Activated B cell treated with CpG ODN at 0.5 μM for 24 hours (primary cell): ENCODE measurements at regions not wholly inside any gene's neighbourhood (a gene's known extent, or its start where the extent isn't known, plus 50 kb on each side); places are given as distances from the start of the nearest gene placed in this dataset.

Source experiments
- ATAC-seq: fragments of 200-7000 bp; cut with Tn5 transposase; one replicate; pipeline ENCODE4 v1.10.0; 2021; ENCODE audit warnings: low read depth, mild to moderate bottlenecking, moderate library complexity
- CTCF ChIA-PET: fragments of 350-600 bp; sonication (Branson Sonifier 250); formaldehyde crosslinking; loops from one replicate; lab custom pipeline; 2021; ENCODE audit warnings: antibody characterized with exemption; lab: Charles Lee
- POLR2A ChIA-PET: fragments of 350-600 bp; sonication (Branson Sonifier 250); formaldehyde crosslinking; loops from one replicate; lab custom pipeline; 2021; ENCODE audit warnings: antibody characterized with exemption; lab: Charles Lee
- DNase-seq: peaks from one replicate; pipeline ENCODE4 v3.0.0; 2022
- H3K27ac Mint-ChIP-seq: one replicate; pipeline ENCODE4 v1.8.0; 2020; ENCODE audit warnings: mixed read lengths
- H3K27me3 Mint-ChIP-seq: one replicate; pipeline ENCODE4 v1.8.0; 2021; ENCODE audit warnings: mixed read lengths
- H3K36me3 Mint-ChIP-seq: one replicate; pipeline ENCODE4 v1.8.0; 2021; ENCODE audit warnings: low read depth, mixed read lengths
- H3K4me1 Mint-ChIP-seq: one replicate; pipeline ENCODE4 v1.8.0; 2021; ENCODE audit warnings: mixed read lengths
- H3K4me3 Mint-ChIP-seq: one replicate; pipeline ENCODE4 v1.8.0; 2020; ENCODE audit warnings: mild to moderate bottlenecking, mixed read lengths
- H3K9me3 Mint-ChIP-seq: one replicate; pipeline ENCODE4 v1.8.0; 2020; ENCODE audit warnings: mixed read lengths
- CTCF ChIP-seq: fragments of 200-600 bp; IDR thresholded peaks from one replicate; pipeline ENCODE4 v1.8.0; 2022; ENCODE audit warnings: antibody characterized with exemption, mild to moderate bottlenecking
- intact Hi-C: fragments of 100-400 bp; cut with micrococcal nuclease; formaldehyde crosslinking; loops from one replicate; pipeline ENCODE4 v1.15.1; 2024

GRCh38 chr15:54843006-54843405 is 353.7 kb downstream of the RSL24D1 start:
- no peaks in the 10 kb centered on the region for H3K36me3 Mint-ChIP-seq
- no peak overlapping the region for H3K27ac Mint-ChIP-seq
- no peak overlapping the region for H3K4me3 Mint-ChIP-seq
- H3K4me1 Mint-ChIP-seq, result no peaks in the 10 kb centered on the region
- intact Hi-C loops, result no loop called here
- TF ChIP-seq CTCF, result no peak
- ChIA-PET POLR2A (no interaction called here), CTCF (no interaction called here)
- H3K9me3 Mint-ChIP-seq, result no peaks in the 10 kb centered on the region
- DNase-seq (no peak), ATAC-seq (no peak)
- no peaks in the 10 kb centered on the region for H3K27me3 Mint-ChIP-seq

- no peaks in the 10 kb centered on the region for H3K27me3 Mint-ChIP-seq
- H3K9me3 Mint-ChIP-seq, result no peaks in the 10 kb centered on the region
- no peaks in the 10 kb centered on the region for H3K4me1 Mint-ChIP-seq
- DNase-seq (no peak), ATAC-seq (no peak)
- ChIA-PET CTCF (no interaction called here), POLR2A (no interaction called here)
- H3K36me3 Mint-ChIP-seq, result no peaks in the 10 kb centered on the region
- intact Hi-C loops, result no loop called here
- H3K4me3 Mint-ChIP-seq, result no peak overlapping the region
- H3K27ac Mint-ChIP-seq, result no peak overlapping the region
- no peak for TF ChIP-seq CTCF
Observed at GRCh38 chr15:54841701-54842305, 354.9 kb downstream of the RSL24D1 start.

- H3K4me1 Mint-ChIP-seq, result no peaks in the 10 kb centered on the region
- DNase-seq (no peak), ATAC-seq (no peak)
- H3K27me3 Mint-ChIP-seq, result no peaks in the 10 kb centered on the region
- H3K27ac Mint-ChIP-seq, result no peak overlapping the region
- H3K9me3 Mint-ChIP-seq, result no peaks in the 10 kb centered on the region
- no peak for TF ChIP-seq CTCF
- no peaks in the 10 kb centered on the region for H3K36me3 Mint-ChIP-seq
- POLR2A ChIA-PET, result no interaction called here
- H3K4me3 Mint-ChIP-seq, result no peak overlapping the region
- CTCF ChIA-PET, result no interaction called here
- intact Hi-C loops, result no loop called here
Observed at GRCh38 chr15:54840621-54841398, 355.9 kb downstream of the RSL24D1 start.

DNA sequence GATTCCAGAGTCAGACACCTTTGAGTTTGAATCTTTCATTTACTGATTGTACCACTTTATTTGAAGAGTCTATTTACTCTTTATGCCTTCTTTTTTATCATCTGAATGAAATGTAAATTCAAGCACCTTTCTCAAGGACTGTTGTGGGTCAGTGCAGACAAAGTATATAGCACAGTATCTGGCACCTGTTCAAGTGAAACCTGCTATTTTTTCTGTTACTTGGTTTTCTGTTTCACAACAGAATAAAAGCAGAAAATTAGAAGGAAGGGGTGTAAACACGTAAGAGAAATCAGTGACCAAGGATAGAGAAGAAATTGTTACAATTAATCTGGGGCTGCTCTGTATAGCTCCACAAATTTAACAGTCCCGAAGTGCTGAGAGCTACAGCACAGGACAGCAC is 357.4 kb downstream of the RSL24D1 start:
- Mint-ChIP-seq H3K27ac (no peak overlapping the region), H3K9me3 (no peaks in the 10 kb centered on the region), H3K4me3 (no peak overlapping the region), H3K36me3 (no peaks in the 10 kb centered on the region), H3K4me1 (no peaks in the 10 kb centered on the region), H3K27me3 (no peaks in the 10 kb centered on the region)
- ATAC-seq, result no peak
- ChIA-PET CTCF (no interaction called here), POLR2A (no interaction called here)
- intact Hi-C loops, result no loop called here
- TF ChIP-seq CTCF, result no peak
- DNase-seq, result no peak

DNA sequence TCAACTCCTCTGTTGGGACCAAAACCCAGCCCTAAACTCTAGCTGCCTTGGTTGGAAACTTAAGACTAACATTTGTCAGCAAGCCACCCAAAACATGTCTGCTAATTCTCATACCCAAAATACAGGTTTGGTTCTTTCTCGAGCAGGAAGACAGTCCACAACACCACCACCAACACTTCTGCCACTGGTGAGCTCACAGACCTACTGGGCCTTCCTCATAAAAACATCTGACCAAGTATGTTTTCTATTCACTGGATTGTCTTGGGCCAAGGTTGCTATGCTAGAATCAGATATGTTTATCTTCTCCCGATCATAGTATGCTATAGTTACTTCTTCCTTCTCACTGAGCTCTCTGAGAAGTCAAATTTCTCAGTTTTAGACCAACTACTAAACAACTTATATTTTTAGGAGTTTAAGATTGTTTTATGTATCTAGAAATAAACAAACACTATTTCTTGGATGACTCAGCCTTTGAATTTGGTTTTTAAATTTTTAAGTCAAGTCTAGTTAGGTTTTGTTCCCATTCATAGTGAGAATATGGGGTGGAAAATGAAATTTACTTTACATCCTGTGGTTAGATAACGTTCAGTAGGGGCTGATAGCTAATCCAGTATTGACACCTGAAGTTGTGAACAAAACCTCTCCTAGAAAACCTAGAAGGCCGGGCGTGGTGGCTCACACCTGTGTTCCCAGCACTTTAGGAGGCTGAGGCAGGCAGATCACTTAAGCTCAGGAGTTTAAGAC is 360.5 kb downstream of the RSL24D1 start:
- no peak for DNase-seq
- TF ChIP-seq CTCF, result no peak
- Mint-ChIP-seq H3K4me1 (no peaks in the 10 kb centered on the region), H3K9me3 (no peaks in the 10 kb centered on the region), H3K4me3 (no peak overlapping the region), H3K27me3 (no peaks in the 10 kb centered on the region), H3K27ac (no peak overlapping the region), H3K36me3 (no peaks in the 10 kb centered on the region)
- ATAC-seq, result no peak
- ChIA-PET CTCF (no interaction called here), POLR2A (no interaction called here)
- intact Hi-C loops, result no loop called here
